H7 (cell line): ENCODE measurements at regions not wholly inside any gene's neighbourhood (a gene's known extent, or its start where the extent isn't known, plus 50 kb on each side); places are given as distances from the start of the nearest gene placed in this dataset.

Source experiments
- DNase-seq: peaks from one replicate; pipeline ENCODE4 v3.0.0; 2012
- H3K27me3 ChIP-seq: 2 replicates; pipeline ENCODE4 v1.6.0; 2011; ENCODE audit warnings: mild to moderate bottlenecking, low read length; ENCODE audit not compliant: control insufficient read depth, insufficient read depth
- H3K36me3 ChIP-seq: replicated peaks from 2 replicates; pipeline ENCODE4 v1.5.1; 2011; ENCODE audit warnings: low read length; ENCODE audit not compliant: control insufficient read depth, insufficient read depth
- H3K4me3 ChIP-seq: 2 replicates; pipeline ENCODE4 v1.5.1; 2011; ENCODE audit warnings: low read depth, mild to moderate bottlenecking, control low read depth, low read length, moderate library complexity; ENCODE audit not compliant: insufficient read depth

GRCh38 chr11:134676516-134677287 lies 264.7 kb upstream of the B3GAT1 start:
- no peak for DNase-seq
- Histone ChIP-seq H3K36me3 (no peaks in the 10 kb centered on the region), H3K27me3 (no peaks in the 10 kb centered on the region), H3K4me3 (no peak overlapping the region)

- no peak for DNase-seq
- Histone ChIP-seq H3K36me3 (no peaks in the 10 kb centered on the region), H3K4me3 (no peak overlapping the region), H3K27me3 (no peaks in the 10 kb centered on the region; the same call in none of the 2 replicates)
These were observed 263.9 kb upstream of the B3GAT1 start for GRCh38 chr11:134675983-134676382.

GRCh38 chr11:134674974-134675373 lies 262.9 kb upstream of the B3GAT1 start:
- no peak overlapping the region for H3K4me3 ChIP-seq

DNA sequence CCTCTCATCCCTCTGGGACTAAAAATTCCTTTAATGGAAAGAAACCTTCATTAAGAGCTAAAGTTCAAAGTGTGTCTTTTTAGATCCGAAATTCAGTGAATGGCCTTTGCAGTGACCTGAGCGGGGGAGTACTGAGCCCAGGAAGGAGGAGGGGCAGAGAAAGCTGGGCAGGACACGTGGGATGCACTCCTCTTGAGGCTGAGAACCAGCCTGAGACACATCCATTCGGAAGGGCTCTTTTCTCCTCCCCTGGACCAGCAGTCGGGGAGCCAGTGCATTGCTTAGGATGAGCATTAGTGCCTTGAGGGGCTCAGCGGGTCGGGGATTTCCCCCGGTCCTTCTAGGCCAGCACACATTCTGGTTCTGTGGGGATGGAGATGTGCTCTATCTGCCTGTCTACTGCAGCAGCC lies 258.9 kb upstream of the B3GAT1 start:
- Histone ChIP-seq H3K36me3 (no peaks in the 10 kb centered on the region), H3K4me3 (no peak overlapping the region)
- peak; percentile 32 for DNase-seq

More at GRCh38 chr11:134674974-134675373, 262.9 kb upstream of the B3GAT1 start:
- Histone ChIP-seq H3K27me3 (no peaks in the 10 kb centered on the region; the same call in none of the 2 replicates), H3K36me3 (no peaks in the 10 kb centered on the region)
- no peak for DNase-seq

DNA sequence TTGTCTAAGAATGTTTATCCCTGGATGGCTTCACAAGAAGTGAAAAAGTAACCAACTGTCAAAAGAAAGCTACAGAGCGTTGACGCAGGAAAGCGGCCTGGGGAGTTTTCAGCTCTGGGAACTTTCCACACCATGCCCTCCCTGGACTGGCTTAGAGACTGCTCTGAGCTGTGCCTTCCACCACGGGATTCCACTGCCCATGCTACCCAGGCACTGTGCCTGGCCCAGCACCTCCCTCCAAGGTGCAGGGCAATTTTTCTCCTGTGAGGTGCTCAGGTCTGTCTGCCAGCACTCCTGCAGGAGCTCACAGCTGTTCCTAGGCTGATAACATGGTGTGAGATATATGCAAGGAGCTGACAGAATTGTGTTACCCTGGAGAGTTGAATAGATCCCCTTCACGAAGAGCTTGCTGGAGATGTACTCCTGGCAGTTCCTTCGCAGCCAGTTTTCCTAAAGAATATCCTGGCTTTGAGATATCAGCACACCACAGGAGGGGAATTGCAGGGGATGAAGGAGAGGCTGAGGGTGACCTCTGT lies 258.3 kb upstream of the B3GAT1 start:
- Histone ChIP-seq H3K36me3 (no peaks in the 10 kb centered on the region), H3K27me3 (no peaks in the 10 kb centered on the region; the same call in none of the 2 replicates), H3K4me3 (no peak overlapping the region)
- no peak for DNase-seq

More for the DNA sequence above, 258.9 kb upstream of the B3GAT1 start:
- no peaks in the 10 kb centered on the region; the same call in none of the 2 replicates for H3K27me3 ChIP-seq

DNA sequence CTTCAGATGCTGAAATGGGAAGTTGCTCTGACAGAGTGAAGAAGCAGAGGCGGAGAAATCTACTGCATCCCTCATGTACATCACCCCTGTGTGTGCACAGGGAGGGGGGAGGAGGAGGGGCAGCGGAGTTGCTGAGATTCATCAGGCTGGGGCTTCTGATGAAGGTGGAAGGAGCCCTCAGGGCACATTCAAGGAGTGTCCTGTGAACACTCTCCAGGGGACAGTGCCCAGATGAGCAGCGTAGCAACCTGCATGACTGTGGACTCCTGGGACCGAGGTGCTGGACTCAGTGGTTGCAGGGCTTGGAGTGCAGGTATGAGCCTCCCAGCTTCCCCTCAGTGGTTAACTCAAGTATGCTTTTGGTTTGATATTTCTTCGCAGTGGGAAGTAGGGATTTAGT lies 257.8 kb upstream of the B3GAT1 start:
- no peak for DNase-seq
- no peaks in the 10 kb centered on the region; the same call in none of the 2 replicates for H3K27me3 ChIP-seq
- H3K36me3 ChIP-seq = no peaks in the 10 kb centered on the region
- no peak overlapping the region for H3K4me3 ChIP-seq

GRCh38 chr11:134668796-134669195 lies 256.8 kb upstream of the B3GAT1 start:
- DNase-seq = peak; percentile 11
- H3K27me3 ChIP-seq = no peaks in the 10 kb centered on the region; the same call in none of the 2 replicates
- no peak overlapping the region for H3K4me3 ChIP-seq
- no peaks in the 10 kb centered on the region for H3K36me3 ChIP-seq

DNA sequence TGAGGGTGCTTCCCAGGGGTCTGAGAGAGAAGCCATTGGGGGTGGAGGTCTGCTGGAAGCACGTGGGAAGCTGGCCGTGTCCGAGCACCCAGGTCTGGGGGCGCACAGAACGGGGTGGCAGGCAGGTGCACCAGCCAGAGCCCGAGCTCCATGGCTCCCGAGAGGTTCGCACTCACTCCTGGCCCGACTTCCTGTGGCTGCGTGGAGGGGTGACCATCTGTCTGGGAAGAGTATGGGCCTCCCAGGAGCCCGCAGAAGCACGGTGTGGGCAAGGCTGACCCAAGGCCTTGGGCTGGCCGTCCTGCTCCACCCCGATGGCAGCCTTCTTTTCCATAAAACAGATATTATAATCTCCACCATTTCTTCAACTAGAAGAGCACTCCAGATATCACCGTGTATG lies 256.0 kb upstream of the B3GAT1 start:
- Histone ChIP-seq H3K36me3 (no peaks in the 10 kb centered on the region), H3K27me3 (no peaks in the 10 kb centered on the region; the same call in none of the 2 replicates), H3K4me3 (no peak overlapping the region)
- DNase-seq = peak; percentile 18

GRCh38 chr11:134667505-134667904 lies 255.5 kb upstream of the B3GAT1 start:
- no peak overlapping the region for H3K4me3 ChIP-seq
- H3K27me3 ChIP-seq = no peaks in the 10 kb centered on the region; the same call in none of the 2 replicates
- peak; percentile 27 for DNase-seq
- no peaks in the 10 kb centered on the region for H3K36me3 ChIP-seq

GRCh38 chr11:134667175-134667500 lies 255.1 kb upstream of the B3GAT1 start:
- H3K4me3 ChIP-seq = no peak overlapping the region
- no peaks in the 10 kb centered on the region; the same call in none of the 2 replicates for H3K27me3 ChIP-seq
- DNase-seq = no peak
- no peaks in the 10 kb centered on the region for H3K36me3 ChIP-seq

DNA sequence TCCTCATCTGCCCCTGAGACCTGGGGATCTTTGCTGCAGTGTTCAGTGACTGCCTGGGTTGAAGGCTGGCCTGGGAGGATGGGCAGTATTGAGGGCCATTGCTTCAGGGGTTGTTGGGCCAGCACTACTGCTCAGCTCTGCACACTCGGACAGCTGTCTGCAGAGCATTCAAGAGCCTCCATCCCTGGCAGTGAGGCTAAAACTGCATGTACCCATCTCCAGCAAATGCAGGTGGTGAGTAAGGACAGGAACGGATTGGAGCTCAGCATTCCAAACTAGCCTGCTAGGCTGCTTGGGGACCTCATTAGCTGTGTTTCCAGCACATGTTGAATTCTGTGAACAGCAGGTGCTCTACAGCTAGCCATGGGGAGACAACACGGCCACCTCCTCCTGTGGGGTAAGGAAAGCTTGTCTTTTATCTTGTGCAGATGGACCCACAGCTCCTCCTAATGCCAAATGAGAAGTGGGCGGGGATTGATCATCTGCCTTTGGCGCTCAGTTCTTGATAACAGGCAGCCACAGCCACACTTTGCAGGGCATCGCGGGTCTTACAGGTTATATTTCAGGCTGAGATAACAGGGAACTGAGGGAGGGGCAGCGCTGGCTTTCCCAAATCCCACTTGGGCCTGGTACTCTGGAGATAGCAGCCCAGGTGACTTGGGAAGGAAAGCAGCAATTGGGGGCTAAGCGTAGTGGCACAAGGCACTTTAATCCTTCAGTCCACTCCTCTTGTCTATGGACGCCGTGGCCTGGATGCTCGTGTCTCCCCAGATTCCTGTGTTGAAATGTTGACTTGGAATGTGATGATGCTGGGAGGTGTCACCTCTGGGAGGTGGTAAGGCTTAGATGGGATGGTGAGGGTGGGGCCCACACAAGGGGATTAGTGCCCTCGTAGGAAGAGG lies 254.5 kb upstream of the B3GAT1 start:
- no peaks in the 10 kb centered on the region; the same call in none of the 2 replicates for H3K27me3 ChIP-seq
- H3K4me3 ChIP-seq = no peak overlapping the region
- peak; percentile 38 for DNase-seq
- H3K36me3 ChIP-seq = no peaks in the 10 kb centered on the region

- Histone ChIP-seq H3K27me3 (no peaks in the 10 kb centered on the region), H3K4me3 (no peak overlapping the region), H3K36me3 (no peaks in the 10 kb centered on the region)
- DNase-seq = peak; percentile 42
These were observed 253.7 kb upstream of the B3GAT1 start for GRCh38 chr11:134665571-134666270.

GRCh38 chr11:134665188-134665535 lies 253.1 kb upstream of the B3GAT1 start:
- no peaks in the 10 kb centered on the region for H3K36me3 ChIP-seq
- H3K4me3 ChIP-seq = no peak overlapping the region
- no peaks in the 10 kb centered on the region for H3K27me3 ChIP-seq
- peak; percentile 43 for DNase-seq

- H3K36me3 ChIP-seq = no peaks in the 10 kb centered on the region
- no peaks in the 10 kb centered on the region for H3K27me3 ChIP-seq
- H3K4me3 ChIP-seq = no peak overlapping the region
- peak; percentile 43 for DNase-seq
These were observed 252.6 kb upstream of the B3GAT1 start for GRCh38 chr11:134664447-134665187.
